HG03097 (cell line): ENCODE measurements at regions not wholly inside any gene's neighbourhood (a gene's known extent, or its start where the extent isn't known, plus 50 kb on each side); places are given as distances from the start of the nearest gene placed in this dataset.
"Not testable (repeated sequence)": the region's sequence is repeated elsewhere in the genome, so short reads cannot be mapped to it uniquely, and the experiment has no call there.

Experiments
- ATAC-seq: cut with Tn5 transposase; IDR thresholded peaks from one replicate; pipeline ENCODE4 v1.9.1; 2021; ENCODE audit not compliant: unreplicated experiment, low FRiP score

DNA sequence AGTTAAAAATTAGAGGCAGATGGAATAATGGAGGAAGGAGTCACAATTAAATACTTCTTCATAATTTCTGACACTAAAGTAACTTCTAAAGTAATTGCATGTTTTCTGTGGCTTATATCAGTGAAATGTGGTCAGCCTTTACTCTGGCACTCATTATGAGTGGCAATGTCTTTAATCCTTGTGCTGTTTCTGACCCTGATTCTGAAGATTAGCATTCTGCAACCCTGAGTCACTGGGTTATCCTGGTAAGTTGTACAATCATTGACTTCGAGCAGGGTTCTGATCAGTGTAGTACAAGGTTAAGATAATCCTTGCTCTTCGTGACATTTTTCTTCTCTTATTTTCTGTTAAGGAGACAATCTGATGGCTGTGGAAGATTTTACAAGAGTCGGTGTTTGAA is 379.4 kb upstream of the RORB start:
- no peak for ATAC-seq

- ATAC-seq: no peak
Measured at GRCh38 chr9:74120061-74120460, 377.1 kb upstream of the RORB start.

GRCh38 chr9:74120470-74120869 is 376.7 kb upstream of the RORB start:
- ATAC-seq: no peak

- ATAC-seq: no peak
Measured at GRCh38 chr9:74122216-74122615, 374.9 kb upstream of the RORB start.

GRCh38 chr9:74122661-74123060 is 374.5 kb upstream of the RORB start:
- no peak for ATAC-seq

- no peak for ATAC-seq
Measured at GRCh38 chr9:74125941-74126340, 371.2 kb upstream of the RORB start.

- no peak for ATAC-seq
Measured at GRCh38 chr9:74132986-74133385, 364.1 kb upstream of the RORB start.

GRCh38 chr9:74133921-74134320 is 363.2 kb upstream of the RORB start:
- ATAC-seq: no peak

- no peak for ATAC-seq
Measured at GRCh38 chr9:74138182-74138581, 359.0 kb upstream of the RORB start.

DNA sequence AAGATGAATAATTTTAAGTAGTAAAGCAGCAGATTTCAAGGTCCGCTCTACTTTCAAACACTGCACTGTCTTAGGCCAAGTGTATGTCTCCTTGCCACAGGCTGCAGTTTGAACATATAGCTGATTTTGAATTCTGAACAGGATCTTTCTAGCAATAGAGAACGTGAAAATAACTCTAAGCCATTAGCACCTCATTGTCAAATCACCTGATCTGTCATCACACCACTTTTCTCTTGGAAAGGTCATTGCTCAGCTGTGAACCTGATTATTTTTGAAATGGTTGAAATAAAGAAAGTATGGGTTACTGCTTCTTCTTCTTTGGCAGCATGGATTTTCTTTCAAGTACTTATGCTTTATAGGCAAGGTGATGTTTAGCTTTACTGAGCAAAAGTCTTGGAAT is 357.0 kb upstream of the RORB start:
- ATAC-seq: no peak

GRCh38 chr9:74147906-74148305 is 349.2 kb upstream of the RORB start:
- ATAC-seq: no peak

- ATAC-seq: peak; percentile 99
Measured at GRCh38 chr9:74172874-74173273, 324.3 kb upstream of the RORB start.

DNA sequence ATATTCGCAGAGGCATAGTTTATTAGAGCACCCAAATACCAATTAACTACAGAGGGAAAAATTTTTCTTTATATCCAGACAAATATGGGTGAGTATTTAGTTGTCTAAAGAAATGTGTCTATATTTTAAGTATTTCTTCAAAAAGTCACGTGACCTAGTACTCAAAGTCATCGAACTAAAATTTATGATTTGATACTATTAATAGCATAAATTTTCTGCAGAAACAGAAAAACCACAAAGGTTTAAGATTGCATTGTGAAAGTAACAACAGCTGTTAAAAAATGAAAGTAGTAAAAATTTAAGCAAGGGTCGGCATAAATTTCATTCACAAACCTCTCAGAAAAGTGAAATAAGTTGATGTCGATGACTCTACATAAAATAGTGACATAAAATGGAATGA is 323.9 kb upstream of the RORB start:
- ATAC-seq: no peak

- ATAC-seq: not testable (repeated sequence)
Measured at GRCh38 chr9:74197771-74198170, 299.4 kb upstream of the RORB start.

DNA sequence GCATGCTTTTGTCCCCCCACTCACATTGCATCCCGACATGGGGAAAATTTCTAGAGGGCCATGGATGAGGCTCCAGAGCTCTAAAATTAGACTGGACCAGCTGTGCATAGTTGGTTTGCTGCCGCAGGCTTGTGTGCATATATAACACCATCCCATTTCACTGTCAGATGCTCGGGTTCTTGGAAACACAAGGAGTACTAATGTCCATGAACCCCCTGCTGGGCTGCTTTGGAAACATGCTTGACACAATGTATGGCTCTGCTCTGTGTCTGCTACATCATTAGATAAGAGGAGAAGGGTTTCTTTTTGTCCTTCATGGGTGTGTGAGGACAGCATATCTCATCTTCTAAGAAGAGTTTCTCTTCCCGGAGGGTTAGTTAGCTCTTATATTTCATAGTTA is 292.1 kb upstream of the RORB start:
- no peak for ATAC-seq

GRCh38 chr9:74218385-74219063 is 278.6 kb upstream of the RORB start:
- no peak for ATAC-seq

DNA sequence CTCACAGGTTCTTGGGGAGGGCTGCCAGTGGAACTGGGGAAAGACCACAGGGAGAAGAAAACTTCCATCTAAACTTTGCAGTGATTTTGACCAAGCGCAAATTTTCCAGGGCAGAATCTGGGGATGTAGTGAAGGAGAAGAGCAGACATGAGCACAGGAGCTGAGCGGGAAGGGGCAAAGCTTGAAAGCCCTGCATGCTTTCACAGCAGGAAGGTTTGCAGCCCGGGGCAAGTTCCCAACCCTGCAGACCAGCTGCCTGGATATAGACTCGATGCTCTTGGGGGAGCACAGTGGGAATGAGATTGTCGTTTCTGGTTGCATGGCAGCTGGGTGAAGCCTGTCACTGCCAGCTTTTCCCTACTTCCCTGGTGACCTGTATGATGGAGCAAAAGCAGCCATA is 276.8 kb upstream of the RORB start:
- ATAC-seq: no peak

DNA sequence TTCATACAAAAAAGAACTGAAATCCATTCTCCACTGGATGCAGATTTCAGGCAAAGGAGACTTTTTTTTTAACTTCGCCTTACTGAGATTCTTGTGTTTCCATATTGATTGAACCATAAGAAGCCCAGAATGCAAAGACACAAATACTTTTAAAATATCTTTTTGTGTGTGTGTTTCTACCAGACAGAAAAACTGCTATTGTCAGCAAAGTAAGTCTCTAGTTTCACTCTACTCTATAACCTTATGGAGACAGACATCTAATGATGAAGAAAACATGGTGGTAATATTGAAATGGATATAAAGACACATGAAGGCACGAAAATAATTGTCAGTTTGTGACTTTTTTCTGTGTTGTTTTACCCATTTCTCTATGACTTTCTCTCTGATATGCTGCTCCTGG is 260.3 kb upstream of the RORB start:
- ATAC-seq: no peak

GRCh38 chr9:74245866-74246497 is 251.2 kb upstream of the RORB start:
- ATAC-seq: no peak

DNA sequence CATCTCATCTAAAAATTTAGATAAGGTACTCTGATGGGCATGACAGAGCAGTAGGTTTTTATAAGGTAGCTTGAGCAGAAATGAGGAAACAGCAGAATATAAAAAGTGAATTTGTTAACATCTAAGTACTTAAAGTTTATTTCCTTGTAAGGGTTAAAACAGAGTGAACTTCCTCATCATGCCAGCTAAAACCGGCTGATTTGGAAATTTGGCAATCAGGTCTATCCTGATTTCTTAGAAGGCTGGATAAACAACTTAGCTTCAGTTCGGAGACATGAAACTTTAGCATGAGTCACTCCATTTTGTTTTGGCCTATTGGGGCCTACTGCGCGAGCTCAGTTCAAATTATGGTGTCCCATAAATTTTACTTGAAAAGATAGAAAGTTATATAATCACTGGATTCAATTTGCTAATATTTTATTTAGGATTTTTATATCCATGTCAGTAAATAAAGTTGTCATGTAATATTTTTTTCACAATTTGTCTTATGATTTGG is 241.6 kb upstream of the RORB start:
- ATAC-seq: no peak

DNA sequence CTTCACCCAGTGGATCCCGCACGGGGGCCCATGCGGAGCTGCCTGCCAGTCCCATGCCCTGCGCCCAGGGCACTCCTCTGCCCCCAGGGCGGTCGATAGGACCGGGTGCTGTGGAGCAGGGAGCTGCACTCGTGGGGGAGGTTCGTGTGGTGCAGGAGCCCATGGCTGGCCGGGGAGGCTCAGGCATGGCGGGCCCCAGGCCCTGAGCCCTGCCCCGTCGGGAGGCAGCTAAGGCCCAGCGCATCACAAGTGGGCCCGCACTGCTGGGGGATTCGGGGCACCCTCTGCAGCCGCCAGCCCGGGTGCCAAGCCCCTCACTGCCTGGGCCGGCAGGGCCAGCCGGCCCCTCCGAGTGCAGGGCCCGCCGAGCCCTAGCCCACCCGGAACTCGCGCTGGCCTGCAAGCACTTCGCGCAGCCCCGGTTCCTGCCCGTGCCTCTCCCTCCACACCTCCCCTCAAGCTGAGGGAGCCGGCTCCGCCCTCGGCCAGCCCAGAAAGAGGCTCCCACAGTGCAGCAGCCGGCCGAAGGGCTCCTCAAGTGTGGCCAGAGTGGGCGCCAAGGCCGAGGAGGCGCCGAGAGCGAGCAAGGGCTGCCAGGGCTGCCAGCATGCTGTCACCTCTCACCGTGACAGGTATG is 221.1 kb upstream of the RORB start:
- ATAC-seq: no peak

DNA sequence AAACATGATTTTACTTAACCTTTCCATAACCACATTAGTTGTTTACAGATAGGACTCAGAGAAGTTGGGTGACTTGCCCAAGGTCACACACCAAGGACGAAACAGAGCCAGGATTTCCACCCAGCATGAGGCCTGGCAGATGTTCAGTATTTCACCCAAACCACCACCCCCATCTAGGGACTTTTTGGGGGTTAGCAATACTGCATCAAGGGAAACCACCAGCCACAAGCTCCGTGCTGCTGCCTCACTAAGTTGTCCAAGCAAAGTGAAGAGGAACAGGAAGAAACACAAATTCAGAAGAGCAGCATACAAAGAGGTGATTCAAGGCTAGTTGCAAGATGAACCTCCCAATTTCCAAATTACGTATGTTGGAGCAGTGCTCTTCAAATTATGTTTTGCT is 219.6 kb upstream of the RORB start:
- peak; percentile 94 for ATAC-seq
